ENCODE measurements at regions not wholly inside any gene's neighbourhood (a gene's known extent, or its start where the extent isn't known, plus 50 kb on each side); places are given as distances from the start of the nearest gene placed in this dataset.

GRCh38 chr13:106377931-106378662, 157.4 kb downstream of the EFNB2 start:
- TF ChIP-seq, protein P1, sequence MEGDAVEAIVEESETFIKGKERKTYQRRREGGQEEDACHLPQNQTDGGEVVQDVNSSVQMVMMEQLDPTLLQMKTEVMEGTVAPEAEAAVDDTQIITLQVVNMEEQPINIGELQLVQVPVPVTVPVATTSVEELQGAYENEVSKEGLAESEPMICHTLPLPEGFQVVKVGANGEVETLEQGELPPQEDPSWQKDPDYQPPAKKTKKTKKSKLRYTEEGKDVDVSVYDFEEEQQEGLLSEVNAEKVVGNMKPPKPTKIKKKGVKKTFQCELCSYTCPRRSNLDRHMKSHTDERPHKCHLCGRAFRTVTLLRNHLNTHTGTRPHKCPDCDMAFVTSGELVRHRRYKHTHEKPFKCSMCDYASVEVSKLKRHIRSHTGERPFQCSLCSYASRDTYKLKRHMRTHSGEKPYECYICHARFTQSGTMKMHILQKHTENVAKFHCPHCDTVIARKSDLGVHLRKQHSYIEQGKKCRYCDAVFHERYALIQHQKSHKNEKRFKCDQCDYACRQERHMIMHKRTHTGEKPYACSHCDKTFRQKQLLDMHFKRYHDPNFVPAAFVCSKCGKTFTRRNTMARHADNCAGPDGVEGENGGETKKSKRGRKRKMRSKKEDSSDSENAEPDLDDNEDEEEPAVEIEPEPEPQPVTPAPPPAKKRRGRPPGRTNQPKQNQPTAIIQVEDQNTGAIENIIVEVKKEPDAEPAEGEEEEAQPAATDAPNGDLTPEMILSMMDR (IDR thresholded peaks at IDR 0.05; ENCODE audit: borderline replicate concordance, extremely low read depth, low read length, poor library complexity, severe bottlenecking): no peak
- TF ChIP-seq EZH2 (IDR thresholded peaks at IDR 0.05; ENCODE audit: borderline replicate concordance, low read depth, low read length, severe bottlenecking): no peak
